ENCODE measurements at regions not wholly inside any gene's neighbourhood (a gene's known extent, or its start where the extent isn't known, plus 50 kb on each side); places are given as distances from the start of the nearest gene placed in this dataset.

- Mint-ChIP-seq H3K27me3 (ENCODE audit: low read depth) (no peaks in the 10 kb centered on the region), H3K36me3 (no peaks in the 10 kb centered on the region), H3K9me3 (peaks cover 3% of the 10 kb centered on the region), H3K4me3 (no peak overlapping the region), H3K4me1 (peaks cover 43% of the 10 kb centered on the region), H3K27ac (no peak overlapping the region)
- TF ChIP-seq ATF3 (CRISPR knock-in tag; conservative IDR thresholded peaks at IDR 0.05): no peak
- no peak for TF ChIP-seq ZBTB21 (CRISPR knock-in tag; IDR thresholded peaks at IDR 0.05; ENCODE audit: borderline replicate concordance)
- TF ChIP-seq JUN (CRISPR knock-in tag; IDR thresholded peaks at IDR 0.05): no peak
- no peak for TF ChIP-seq PREB (CRISPR knock-in tag; IDR thresholded peaks at IDR 0.05; ENCODE audit: borderline replicate concordance)
- no peak for TF ChIP-seq FOXJ3 (CRISPR knock-in tag; IDR thresholded peaks at IDR 0.05; ENCODE audit: borderline replicate concordance)
- no peak for TF ChIP-seq ZNF219 (CRISPR knock-in tag; IDR thresholded peaks at IDR 0.05; ENCODE audit: borderline replicate concordance)
- TF ChIP-seq GABPB1 (CRISPR knock-in tag; IDR thresholded peaks at IDR 0.05): no peak
- ATAC-seq (no peak), DNase-seq (ENCODE audit: low spot score) (no peak)
- ChIA-PET CTCF (no interaction called here), POLR2A (no interaction called here)
Measured at GRCh38 chr15:29990954-29991353, 91.8 kb upstream of the GOLGA8J start.

GRCh38 chr15:29990035-29990434 lies 92.7 kb upstream of the GOLGA8J start:
- TF ChIP-seq MLX (CRISPR knock-in tag; IDR thresholded peaks at IDR 0.05) (no peak), ZNF416 (CRISPR knock-in tag; IDR thresholded peaks at IDR 0.05) (no peak), TEAD4 (CRISPR knock-in tag; IDR thresholded peaks at IDR 0.05) (no peak), FOXP4 (CRISPR knock-in tag; IDR thresholded peaks at IDR 0.05) (no peak), ZNF219 (CRISPR knock-in tag; IDR thresholded peaks at IDR 0.05; ENCODE audit: borderline replicate concordance) (no peak), CREM (CRISPR knock-in tag; IDR thresholded peaks at IDR 0.05) (no peak)
- H3K4me3 Mint-ChIP-seq: no peak overlapping the region
- DNase-seq (ENCODE audit: low spot score): no peak
- POLR2A ChIA-PET: no interaction called here
- peaks cover 51% of the 10 kb centered on the region for H3K4me1 Mint-ChIP-seq
- H3K27ac Mint-ChIP-seq: no peak overlapping the region; the same call in 1 of the 2 replicates
- no peaks in the 10 kb centered on the region for H3K27me3 Mint-ChIP-seq (ENCODE audit: low read depth)
- H3K36me3 Mint-ChIP-seq: no peaks in the 10 kb centered on the region
- ATAC-seq: no peak
- peaks cover 3% of the 10 kb centered on the region for H3K9me3 Mint-ChIP-seq
- CTCF ChIA-PET: no interaction called here

GRCh38 chr15:29988701-29989100 lies 94.1 kb upstream of the GOLGA8J start:
- Mint-ChIP-seq H3K36me3 (no peaks in the 10 kb centered on the region), H3K27me3 (ENCODE audit: low read depth) (no peaks in the 10 kb centered on the region), H3K4me1 (peaks cover 47% of the 10 kb centered on the region), H3K27ac (no peak overlapping the region), H3K9me3 (peaks cover 3% of the 10 kb centered on the region), H3K4me3 (no peak overlapping the region)
- no peak for DNase-seq (ENCODE audit: low spot score)
- ChIA-PET POLR2A (no interaction called here), CTCF (interaction anchor here (0.5 to 1.1 kb wide), 2 partner anchors 16 to 33 kb away, joined by 3 read pairs; no protein-coding TSS in a partner anchor)
- ATAC-seq: no peak
- TF ChIP-seq EMX1 (CRISPR knock-in tag; IDR thresholded peaks at IDR 0.05) (no peak), ZBTB21 (CRISPR knock-in tag; IDR thresholded peaks at IDR 0.05; ENCODE audit: borderline replicate concordance) (no peak), PRRX2 (CRISPR knock-in tag; IDR thresholded peaks at IDR 0.05) (no peak), ATF2 (CRISPR knock-in tag; IDR thresholded peaks at IDR 0.05; ENCODE audit: borderline replicate concordance, low read depth) (no peak), TEAD4 (CRISPR knock-in tag; IDR thresholded peaks at IDR 0.05) (no peak), JAZF1 (CRISPR knock-in tag; IDR thresholded peaks at IDR 0.05) (no peak), ATF1 (CRISPR knock-in tag; IDR thresholded peaks at IDR 0.05) (no peak), SP1 (CRISPR knock-in tag; conservative IDR thresholded peaks at IDR 0.05) (no peak), ZMAT4 (CRISPR knock-in tag; IDR thresholded peaks at IDR 0.05) (no peak), ARID4B (CRISPR knock-in tag; IDR thresholded peaks at IDR 0.05; ENCODE audit: borderline replicate concordance) (no peak)

Measured in WTC11 (cell line).